ENCODE measurements at regions not wholly inside any gene's neighbourhood (a gene's known extent, or its start where the extent isn't known, plus 50 kb on each side); places are given as distances from the start of the nearest gene placed in this dataset.

DNA sequence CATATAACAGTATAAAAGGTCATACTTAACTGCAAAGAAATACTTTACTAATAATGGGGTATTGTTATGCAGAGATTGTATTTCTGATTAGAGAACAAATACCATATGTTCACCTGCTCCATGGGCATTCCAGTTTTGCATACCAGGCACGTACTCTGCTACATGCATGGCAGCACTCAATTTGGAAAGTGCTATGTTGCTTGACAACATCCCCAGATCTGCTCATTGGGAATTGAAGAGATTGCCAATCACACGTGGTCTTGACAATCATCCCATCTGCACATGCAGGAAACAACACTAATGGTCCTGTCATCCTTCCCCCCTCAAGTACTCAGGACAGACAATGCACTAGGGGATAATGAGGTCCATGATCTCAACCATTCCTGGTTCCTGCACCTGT is 63.4 kb upstream of the PDE4B start:
- H3K9me2 ChIP-seq (ENCODE audit: insufficient read depth): no peaks in the 10 kb centered on the region
- H3K4me1 ChIP-seq (ENCODE audit: insufficient read depth): no peaks in the 10 kb centered on the region
- H3F3A ChIP-seq (ENCODE audit: insufficient read depth): no peaks in the 10 kb centered on the region
- no peaks in the 10 kb centered on the region for H3K9me3 ChIP-seq (ENCODE audit: low read depth)
- no peak overlapping the region for H3K4me3 ChIP-seq
- H3K27ac ChIP-seq: no peak overlapping the region
- TF ChIP-seq EZH2 (IDR thresholded peaks at IDR 0.05; ENCODE audit: insufficient read depth, poor library complexity, severe bottlenecking) (no peak), EZH2phosphoT487 (IDR thresholded peaks at IDR 0.05; ENCODE audit: insufficient read depth, low read depth) (no peak)
- no peaks in the 10 kb centered on the region for H3K79me2 ChIP-seq (ENCODE audit: insufficient read depth)
- H4K20me1 ChIP-seq (ENCODE audit: insufficient read depth): no peaks in the 10 kb centered on the region
- DNase-seq: no peak
- no peaks in the 10 kb centered on the region for H3K27me3 ChIP-seq (replicated peaks; ENCODE audit: insufficient read depth)
- no peak overlapping the region for H2AFZ ChIP-seq
- no peak overlapping the region for H3K4me2 ChIP-seq (ENCODE audit: unreplicated experiment)
- in situ Hi-C loops (cut with MboI): no loop called here
- no peak overlapping the region for H3K9ac ChIP-seq
- H3K36me3 ChIP-seq (ENCODE audit: low read depth): no peaks in the 10 kb centered on the region
- 23 to 35% methylated on average over 2 of the region's 2 CpGs for WGBS, 2 experiments (ENCODE audit: low coverage in 1 of 2, low lambda C conversion rate in 2 of 2, missing lambda C conversion rate in 2 of 2)

DNA sequence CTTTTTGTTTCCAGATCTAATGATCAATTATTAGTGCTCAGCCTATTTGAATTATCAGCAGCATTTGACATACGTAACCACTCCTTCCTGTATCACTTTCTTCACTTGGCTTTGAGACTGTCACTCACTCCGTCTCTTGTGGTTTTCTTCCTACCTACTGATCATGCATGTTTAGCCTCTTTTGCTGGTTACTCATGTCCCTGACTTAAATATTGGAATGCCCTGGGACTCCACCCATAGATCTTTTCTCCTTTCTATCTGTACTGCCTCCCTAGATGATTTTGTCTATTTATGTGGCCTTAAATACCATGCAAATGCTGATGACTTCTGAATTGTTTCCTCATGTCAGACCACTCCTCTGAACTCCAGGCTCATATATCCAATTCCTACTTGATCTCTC is 57.7 kb upstream of the PDE4B start:
- no peaks in the 10 kb centered on the region for H3K79me2 ChIP-seq (ENCODE audit: insufficient read depth)
- H3K27me3 ChIP-seq (replicated peaks; ENCODE audit: insufficient read depth): no peaks in the 10 kb centered on the region
- no peak overlapping the region for H3K27ac ChIP-seq
- peaks cover 10% of the 10 kb centered on the region for H3K4me1 ChIP-seq (ENCODE audit: insufficient read depth)
- no peaks in the 10 kb centered on the region for H3K9me2 ChIP-seq (ENCODE audit: insufficient read depth)
- H3K4me3 ChIP-seq: no peak overlapping the region
- no peak overlapping the region for H3K9ac ChIP-seq
- 47 to 55% methylated on average over 2 of the region's 2 CpGs for WGBS, 2 experiments (ENCODE audit: low coverage in 1 of 2, low lambda C conversion rate in 2 of 2, missing lambda C conversion rate in 2 of 2)
- peaks cover 5% of the 10 kb centered on the region; the same call in 1 of the 2 replicates for H3F3A ChIP-seq (ENCODE audit: insufficient read depth)
- no peaks in the 10 kb centered on the region for H4K20me1 ChIP-seq (ENCODE audit: insufficient read depth)
- 0 out of 2 replicates have a peak overlapping the region, but pooled peaks have one; percentile 39 for H2AFZ ChIP-seq
- DNase-seq: peak; percentile 48
- H3K36me3 ChIP-seq (ENCODE audit: low read depth): no peaks in the 10 kb centered on the region
- peak overlapping the region; percentile 16 for H3K4me2 ChIP-seq (ENCODE audit: unreplicated experiment)
- H3K9me3 ChIP-seq (ENCODE audit: low read depth): no peaks in the 10 kb centered on the region
- TF ChIP-seq EZH2phosphoT487 (IDR thresholded peaks at IDR 0.05; ENCODE audit: insufficient read depth, low read depth) (no peak), EZH2 (IDR thresholded peaks at IDR 0.05; ENCODE audit: insufficient read depth, poor library complexity, severe bottlenecking) (no peak)
- in situ Hi-C loops (cut with MboI): no loop called here

- in situ Hi-C loops (cut with MboI): no loop called here
- Histone ChIP-seq H3K36me3 (ENCODE audit: low read depth) (no peaks in the 10 kb centered on the region), H3K4me1 (ENCODE audit: insufficient read depth) (no peaks in the 10 kb centered on the region), H3K9me2 (ENCODE audit: insufficient read depth) (no peaks in the 10 kb centered on the region), H2AFZ (no peak overlapping the region), H3K4me3 (no peak overlapping the region), H4K20me1 (ENCODE audit: insufficient read depth) (no peaks in the 10 kb centered on the region), H3K9me3 (ENCODE audit: low read depth) (no peaks in the 10 kb centered on the region), H3K9ac (no peak overlapping the region), H3F3A (ENCODE audit: insufficient read depth) (no peaks in the 10 kb centered on the region), H3K4me2 (ENCODE audit: unreplicated experiment) (no peak overlapping the region), H3K79me2 (ENCODE audit: insufficient read depth) (no peaks in the 10 kb centered on the region), H3K27ac (no peak overlapping the region), H3K27me3 (replicated peaks; ENCODE audit: insufficient read depth) (no peaks in the 10 kb centered on the region)
- 30 to 44% methylated on average over 2 of the region's 2 CpGs for WGBS, 2 experiments (ENCODE audit: low coverage in 1 of 2, low lambda C conversion rate in 2 of 2, missing lambda C conversion rate in 2 of 2)
- DNase-seq: no peak
- no peak for TF ChIP-seq EZH2phosphoT487 (IDR thresholded peaks at IDR 0.05; ENCODE audit: insufficient read depth, low read depth)
- TF ChIP-seq EZH2 (IDR thresholded peaks at IDR 0.05; ENCODE audit: insufficient read depth, poor library complexity, severe bottlenecking): no peak
Observed at GRCh38 chr1:65741993-65742392, 50.7 kb upstream of the PDE4B start.

All from GM23248 (cell line).